ENCODE measurements at regions not wholly inside any gene's neighbourhood (a gene's known extent, or its start where the extent isn't known, plus 50 kb on each side); places are given as distances from the start of the nearest gene placed in this dataset.

- no peak for DNase-seq
These were observed 615.8 kb upstream of the ZFHX3 start for GRCh38 chr16:73663720-73664119.

- DNase-seq, result no peak
These were observed 588.3 kb upstream of the ZFHX3 start for GRCh38 chr16:73636196-73636595.

- no peak for DNase-seq
These were observed 581.1 kb upstream of the ZFHX3 start for GRCh38 chr16:73629011-73629410.

DNA sequence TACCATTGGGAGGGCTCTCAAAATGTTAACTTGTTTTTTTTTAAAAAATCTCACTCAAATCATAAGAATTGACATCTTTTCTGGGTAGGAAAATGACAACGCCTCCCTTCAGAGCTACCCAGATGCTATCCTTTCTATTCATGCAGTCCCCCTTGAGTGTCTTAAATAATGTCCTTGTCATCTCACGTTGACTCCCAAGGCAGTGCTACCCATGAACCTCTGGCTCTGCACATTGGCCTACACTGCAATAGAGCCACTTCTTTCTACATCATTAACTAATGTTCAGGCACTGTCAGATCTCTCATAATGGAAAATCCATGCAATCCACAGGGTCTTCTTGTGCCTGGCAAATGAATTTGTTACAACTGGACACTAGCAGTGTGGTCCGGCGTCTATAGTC is 569.8 kb upstream of the ZFHX3 start:
- DNase-seq, result no peak

GRCh38 chr16:73616770-73617169 is 568.8 kb upstream of the ZFHX3 start:
- DNase-seq, result no peak

DNA sequence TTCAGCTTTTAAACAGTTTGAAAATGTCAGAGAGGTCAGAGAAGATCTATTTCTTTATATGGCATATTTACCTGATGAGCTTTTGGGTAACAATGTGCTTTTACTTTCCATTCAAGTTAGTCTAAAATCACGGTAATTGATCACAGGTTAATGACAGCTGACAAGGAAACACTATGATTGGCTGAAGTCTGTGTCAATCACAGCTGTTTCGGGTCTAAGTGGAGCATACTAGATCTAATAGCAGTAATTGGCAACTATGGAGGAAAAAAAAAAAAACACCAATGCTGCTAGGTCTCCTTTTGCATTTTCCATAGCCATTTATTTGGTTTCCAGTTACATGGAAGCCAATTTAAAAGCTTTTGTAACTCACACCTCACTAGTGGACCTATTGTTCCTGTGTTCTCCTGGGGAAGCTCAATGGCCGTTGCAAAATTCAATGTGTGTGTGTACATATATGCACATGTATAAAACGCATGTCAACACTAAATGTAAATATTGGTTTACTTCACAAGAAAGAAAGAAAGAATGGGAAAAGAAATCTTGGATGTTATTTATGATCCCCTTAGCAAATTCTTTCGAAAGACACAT is 568.3 kb upstream of the ZFHX3 start:
- no peak for DNase-seq

DNA sequence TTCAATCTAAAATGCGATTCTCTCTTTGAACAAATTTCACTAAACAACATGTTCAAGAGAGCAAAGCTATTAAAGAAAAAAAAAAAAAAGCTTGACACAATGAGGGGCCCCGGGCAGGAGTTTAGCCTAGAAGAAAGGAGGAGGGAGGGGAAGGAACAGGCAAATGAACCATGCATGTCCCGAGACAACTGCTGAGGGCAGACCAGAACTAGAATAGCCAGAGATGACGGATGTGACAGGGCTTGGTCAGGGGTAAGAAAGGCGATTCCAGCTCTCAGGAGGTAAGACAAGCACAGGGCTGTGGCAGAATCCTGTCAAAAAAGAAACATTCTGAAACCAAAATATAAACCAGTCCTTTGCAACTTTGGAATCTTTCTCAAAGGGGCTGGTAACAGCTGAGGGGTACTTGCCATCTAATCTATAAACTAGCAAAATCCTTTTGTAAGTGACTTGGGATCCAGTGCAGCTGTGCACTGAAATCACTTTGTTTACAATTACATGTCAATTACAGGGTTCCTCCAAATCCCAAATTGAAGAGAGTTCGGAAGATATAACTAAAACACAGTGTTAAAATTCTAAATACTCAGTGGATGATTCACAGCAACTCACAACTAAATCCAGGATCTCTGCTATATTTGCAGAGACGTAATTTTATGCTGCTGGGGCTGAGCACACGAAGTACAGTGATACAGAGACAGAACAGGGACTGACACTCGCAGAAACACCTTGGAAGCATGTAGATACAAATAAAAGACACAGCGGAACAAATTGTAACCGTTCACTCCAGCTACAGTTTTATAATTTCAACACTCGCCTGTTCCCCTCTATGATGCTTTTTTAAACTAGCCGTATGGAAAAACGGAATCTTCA is 567.4 kb upstream of the ZFHX3 start:
- DNase-seq, result no peak

DNA sequence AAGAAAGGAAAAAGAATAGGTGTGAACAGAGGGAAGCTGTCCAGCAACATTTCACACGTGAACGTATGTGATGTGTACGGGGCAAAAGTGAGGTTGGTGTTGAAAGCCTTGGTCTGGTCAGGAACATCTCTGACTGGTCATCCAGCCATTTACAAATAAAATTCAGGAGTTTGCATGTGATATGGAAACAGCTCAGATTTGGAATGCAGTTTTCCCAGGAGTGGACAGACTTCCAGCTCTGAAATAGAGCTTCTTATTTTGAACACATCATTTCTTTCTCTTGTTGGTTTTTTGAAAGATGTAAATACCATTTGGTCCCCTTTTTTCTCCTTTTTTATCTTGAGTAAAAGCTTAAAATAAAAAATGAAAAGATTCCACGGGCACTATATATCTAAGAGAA is 566.2 kb upstream of the ZFHX3 start:
- DNase-seq, result no peak

DNA sequence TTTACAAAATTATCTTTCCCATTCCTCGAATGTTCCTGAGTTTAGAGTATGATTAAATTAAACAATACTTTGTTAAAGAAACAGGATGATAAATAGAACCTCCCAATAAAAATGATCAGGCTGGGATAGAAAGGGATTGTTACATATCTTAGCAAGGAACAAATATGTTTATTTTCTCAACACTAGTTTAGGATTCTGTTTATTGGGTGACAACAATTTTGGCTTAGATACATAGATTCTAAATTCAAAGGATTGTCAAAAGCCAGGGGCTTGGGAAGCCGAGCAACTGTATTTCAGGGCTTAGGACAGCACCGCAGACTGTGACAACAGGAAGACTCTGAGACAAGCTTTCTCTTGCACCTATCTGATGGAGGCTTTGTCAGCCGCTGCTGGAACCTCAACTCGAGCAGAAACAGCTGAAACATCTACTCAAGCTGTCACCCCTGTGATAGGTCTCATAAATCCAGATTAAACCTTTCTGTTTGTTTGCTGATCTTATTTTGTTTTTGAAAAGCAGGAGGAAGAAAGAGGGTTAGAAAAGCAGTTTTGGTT is 562.8 kb upstream of the ZFHX3 start:
- no peak for DNase-seq

GRCh38 chr16:73610160-73610559 is 562.2 kb upstream of the ZFHX3 start:
- no peak for DNase-seq

DNA sequence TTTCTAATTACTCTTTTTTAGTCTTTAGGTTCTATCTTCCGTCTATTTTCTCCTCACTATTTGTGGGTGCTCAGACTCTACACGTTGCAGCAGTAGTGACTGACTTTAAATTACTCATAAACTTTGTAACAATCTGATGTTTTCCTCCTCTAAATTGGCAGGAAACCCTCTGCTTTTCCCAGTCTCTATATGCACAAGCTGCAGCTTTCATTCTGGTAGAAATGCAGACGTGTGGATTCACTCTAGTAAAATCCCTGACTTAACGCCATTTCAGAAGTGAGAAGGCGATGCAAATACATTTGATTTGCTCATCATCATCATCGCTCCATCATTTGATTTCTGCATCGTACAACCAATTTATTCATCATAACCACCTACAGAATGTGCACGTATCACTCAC is 561.0 kb upstream of the ZFHX3 start:
- no peak for DNase-seq

DNA sequence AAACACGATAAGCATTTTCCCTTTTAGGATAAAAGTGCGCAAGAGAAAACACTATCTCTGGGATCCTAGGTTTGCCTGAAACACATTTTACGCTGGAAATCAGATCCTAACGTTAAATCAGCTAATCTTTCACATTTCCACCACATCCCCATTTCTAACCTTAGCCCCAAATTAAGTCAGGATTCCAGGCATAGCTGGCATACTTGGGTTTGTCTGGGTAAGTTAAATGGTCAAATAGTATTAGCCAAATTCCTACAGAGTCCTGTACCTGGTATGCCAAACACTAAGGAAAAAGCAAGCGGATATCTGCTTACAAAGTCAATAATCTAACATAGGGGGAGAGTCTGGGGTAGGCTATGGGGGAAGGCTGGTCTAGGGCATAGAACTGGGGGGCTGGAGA is 557.4 kb upstream of the ZFHX3 start:
- DNase-seq, result no peak

GRCh38 chr16:73601911-73602310 is 554.0 kb upstream of the ZFHX3 start:
- no peak for DNase-seq

DNA sequence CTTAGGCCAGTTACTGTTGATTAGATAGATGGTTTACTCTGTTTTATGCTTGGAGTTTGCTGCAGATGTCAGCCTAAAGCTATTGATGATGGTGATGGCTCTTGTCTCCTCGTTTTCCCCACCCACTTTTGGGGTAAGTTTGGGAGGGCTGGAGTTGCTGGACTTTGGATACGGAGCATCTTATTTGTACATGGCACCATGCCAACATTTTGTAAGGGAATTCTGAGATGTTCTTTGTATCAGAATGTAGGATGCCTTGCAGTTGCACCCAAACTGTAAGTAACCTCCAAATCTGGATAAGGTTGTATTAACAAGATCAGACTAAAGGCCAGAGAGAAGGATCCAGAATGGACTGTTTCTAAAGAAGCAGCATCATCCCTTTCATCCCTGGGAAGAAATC is 551.9 kb upstream of the ZFHX3 start:
- no peak for DNase-seq

GRCh38 chr16:73599351-73599750 is 551.4 kb upstream of the ZFHX3 start:
- DNase-seq, result no peak

DNA sequence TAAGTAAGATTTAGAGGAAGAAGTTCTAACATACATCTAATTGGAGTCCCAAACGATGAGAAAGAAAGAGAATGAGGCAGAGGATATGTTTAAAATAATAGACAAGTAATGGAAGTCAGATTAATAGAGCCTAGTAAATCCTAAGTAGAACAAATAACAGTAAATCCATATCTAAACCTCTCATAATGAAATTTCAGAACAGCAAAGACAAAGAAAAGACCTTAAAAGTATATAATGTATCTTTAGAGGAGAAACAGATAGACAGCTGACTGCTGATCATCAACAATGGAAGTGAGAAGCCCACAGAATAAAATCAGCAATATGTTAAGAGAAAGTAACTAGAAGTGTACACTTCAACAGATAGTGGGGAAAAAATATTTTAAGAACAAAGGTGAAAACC is 536.2 kb upstream of the ZFHX3 start:
- DNase-seq, result no peak

- DNase-seq, result no peak
These were observed 524.4 kb upstream of the ZFHX3 start for GRCh38 chr16:73572135-73572828.

DNA sequence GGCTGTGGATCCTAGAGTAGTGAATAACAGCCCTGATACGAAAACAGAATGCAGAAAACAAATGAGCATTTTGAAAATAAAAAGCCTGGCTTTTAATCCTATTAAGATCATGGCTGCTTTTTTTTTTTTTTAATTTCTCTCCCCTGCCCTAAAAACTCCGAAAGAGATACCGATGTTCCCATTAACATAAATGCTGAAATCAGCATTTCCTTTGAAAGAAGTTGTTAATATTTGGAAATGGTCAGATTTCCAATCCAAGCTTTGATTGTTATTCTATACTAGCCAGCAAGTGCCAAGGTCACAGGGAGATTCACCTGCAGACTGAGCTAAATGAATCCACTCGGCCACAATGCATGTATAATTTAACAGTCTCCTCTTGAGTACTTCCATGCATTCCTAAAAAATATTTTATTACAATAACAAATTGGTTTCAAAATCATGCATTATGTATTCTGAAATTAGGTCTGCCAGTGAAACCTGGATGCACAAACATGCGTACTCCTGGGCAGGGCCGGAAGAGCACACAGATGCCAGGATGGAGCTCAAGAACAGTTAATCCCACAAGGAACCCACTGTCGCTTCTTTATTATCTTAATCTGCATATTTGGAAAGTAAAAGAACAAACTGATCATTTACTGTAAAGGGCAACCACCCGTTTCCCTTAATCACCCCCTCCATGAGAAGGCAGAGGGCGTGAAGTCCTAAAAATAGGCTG is 521.5 kb upstream of the ZFHX3 start:
- no peak for DNase-seq

- DNase-seq, result no peak
These were observed 520.8 kb upstream of the ZFHX3 start for GRCh38 chr16:73568769-73569168.

- DNase-seq, result no peak
These were observed 518.0 kb upstream of the ZFHX3 start for GRCh38 chr16:73565925-73566324.

- DNase-seq, result no peak
These were observed 517.3 kb upstream of the ZFHX3 start for GRCh38 chr16:73565263-73565662.

DNA sequence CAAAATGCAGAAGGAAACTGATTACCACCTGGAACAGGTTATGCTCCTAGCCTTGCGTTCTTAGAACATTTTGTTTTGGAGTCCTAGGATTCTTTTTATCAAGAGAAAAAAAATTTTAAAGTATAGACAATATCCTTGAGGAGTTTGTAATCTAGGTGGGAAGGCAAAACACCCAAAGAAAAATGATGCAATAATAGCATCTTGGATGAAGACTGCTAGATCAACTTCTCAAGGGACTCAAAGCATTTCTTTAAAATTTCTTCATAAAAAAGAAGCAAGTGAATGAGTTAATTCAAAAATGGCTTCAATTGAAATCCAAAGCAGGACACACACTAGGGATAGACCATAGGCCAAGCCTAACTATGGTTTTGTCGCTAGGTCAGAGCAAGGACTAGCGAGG is 515.8 kb upstream of the ZFHX3 start:
- no peak for DNase-seq

DNA sequence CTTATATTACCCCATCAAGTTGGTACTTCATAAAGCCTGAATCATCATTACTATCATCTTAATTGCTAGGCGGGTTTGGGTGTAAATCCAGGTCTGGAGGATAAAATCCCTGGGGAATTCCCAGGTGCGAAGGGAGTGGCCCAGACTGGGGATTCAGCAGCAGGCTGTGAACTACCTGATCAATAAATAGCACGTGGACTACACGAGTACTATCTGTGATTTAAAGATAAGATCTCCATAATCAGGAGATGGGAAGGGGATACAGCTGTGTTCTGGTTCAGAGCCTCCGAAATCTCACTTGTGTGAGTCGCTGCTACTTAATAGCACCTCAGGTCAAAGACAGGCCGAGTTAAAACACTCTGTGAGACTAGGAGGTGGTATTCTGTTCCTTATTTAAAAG is 512.6 kb upstream of the ZFHX3 start:
- DNase-seq, result no peak

All from NCI-H1048 (cell line).